ENCODE measurements at regions not wholly inside any gene's neighbourhood (a gene's known extent, or its start where the extent isn't known, plus 50 kb on each side); places are given as distances from the start of the nearest gene placed in this dataset.
"Not testable (repeated sequence)": the region's sequence is repeated elsewhere in the genome, so short reads cannot be mapped to it uniquely, and the experiment has no call there.

DNA sequence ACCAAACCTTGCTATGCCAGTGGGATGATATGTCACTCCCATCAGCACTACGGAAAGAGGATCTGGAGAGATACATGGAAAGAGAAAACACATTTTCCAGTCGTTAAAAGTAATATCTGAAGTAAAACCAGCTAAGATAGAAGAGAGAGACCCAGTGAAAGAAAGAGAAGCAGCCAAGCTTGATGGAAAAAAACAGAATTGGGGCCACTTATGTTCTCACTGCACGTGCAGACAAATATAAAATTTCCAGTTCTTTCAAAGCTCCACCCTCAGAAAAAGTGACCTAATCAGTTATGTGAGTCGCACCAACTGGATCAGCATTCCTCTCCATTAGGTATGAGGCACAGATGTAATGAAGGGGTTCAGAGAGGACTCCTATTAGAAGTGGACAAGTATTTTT lies 266.1 kb downstream of the MTERF1 start:
- no peak for DNase-seq (ENCODE audit: low read depth)
- TF ChIP-seq, protein P1, sequence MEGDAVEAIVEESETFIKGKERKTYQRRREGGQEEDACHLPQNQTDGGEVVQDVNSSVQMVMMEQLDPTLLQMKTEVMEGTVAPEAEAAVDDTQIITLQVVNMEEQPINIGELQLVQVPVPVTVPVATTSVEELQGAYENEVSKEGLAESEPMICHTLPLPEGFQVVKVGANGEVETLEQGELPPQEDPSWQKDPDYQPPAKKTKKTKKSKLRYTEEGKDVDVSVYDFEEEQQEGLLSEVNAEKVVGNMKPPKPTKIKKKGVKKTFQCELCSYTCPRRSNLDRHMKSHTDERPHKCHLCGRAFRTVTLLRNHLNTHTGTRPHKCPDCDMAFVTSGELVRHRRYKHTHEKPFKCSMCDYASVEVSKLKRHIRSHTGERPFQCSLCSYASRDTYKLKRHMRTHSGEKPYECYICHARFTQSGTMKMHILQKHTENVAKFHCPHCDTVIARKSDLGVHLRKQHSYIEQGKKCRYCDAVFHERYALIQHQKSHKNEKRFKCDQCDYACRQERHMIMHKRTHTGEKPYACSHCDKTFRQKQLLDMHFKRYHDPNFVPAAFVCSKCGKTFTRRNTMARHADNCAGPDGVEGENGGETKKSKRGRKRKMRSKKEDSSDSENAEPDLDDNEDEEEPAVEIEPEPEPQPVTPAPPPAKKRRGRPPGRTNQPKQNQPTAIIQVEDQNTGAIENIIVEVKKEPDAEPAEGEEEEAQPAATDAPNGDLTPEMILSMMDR (IDR thresholded peaks at IDR 0.05; ENCODE audit: insufficient read depth, low read depth, low read length, missing control alignments): no peak
- no peak overlapping the region for H3K4me3 ChIP-seq (ENCODE audit: low read depth, low read length)

DNA sequence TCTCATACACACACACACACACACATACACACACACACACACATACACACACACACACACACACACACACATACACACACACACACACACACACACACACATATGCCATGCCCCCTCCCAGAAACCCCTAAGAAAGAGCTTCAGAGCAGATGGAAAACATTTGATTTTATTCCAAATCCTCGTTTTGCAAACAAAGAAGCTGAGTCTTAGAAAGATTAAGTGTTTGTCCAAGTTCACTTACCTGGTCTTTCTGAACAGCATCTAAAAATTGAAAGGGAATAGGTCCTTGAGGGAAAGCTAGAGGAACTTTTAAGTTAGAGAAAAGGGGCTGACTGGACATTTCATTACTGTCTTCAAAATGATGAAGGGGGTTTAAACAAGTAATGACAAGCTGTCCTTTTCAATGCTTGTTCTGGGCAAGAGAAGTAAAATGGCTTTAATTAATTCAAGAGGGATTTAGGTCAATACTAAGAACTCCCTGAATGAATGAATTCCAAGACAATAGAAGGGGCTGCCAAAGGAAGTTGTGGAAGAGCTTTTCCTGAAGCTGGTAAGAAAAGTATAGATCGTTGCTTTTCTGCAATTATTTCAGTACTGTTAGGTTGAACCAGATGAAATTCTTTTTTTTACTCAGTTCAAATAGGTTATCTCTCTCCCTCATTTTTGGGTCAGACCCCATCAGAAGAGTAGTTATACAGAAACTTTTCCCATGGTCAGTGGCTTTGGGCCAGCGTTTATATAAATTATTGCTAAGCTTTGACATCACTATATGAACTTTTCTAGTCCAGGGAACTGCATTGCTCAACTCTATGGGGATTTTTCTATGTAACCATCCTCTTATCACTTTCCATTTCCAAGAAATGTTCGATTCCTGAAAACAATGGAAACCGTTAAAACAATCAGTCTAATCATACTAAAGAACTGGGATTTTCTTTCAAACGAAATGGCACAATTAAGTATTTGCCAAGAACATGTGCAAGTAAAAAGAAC lies 261.4 kb downstream of the MTERF1 start:
- TF ChIP-seq, protein P1 (IDR thresholded peaks at IDR 0.05; ENCODE audit: insufficient read depth, low read depth, low read length, missing control alignments): no peak
- no peak overlapping the region for H3K4me3 ChIP-seq (ENCODE audit: low read depth, low read length)
- no peak for DNase-seq (ENCODE audit: low read depth)

DNA sequence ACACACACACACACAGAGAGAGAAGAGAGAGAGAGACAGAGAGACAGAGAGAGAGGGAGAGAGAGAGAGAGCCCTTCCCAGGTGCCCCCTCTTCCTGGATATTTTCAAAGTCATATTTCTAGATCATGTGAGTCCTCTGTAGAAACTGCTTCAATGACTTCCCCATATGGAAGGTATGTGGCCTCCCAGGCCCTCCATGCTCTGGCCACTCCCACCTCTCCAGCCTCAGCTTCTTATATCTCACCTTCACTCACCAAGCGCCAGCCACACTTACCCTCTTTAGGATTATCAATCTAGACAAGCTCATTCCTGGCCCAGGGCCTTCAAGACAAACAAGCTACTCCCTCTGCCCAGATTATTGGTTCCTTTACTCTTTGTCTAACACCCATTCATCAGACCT lies 259.7 kb downstream of the MTERF1 start:
- DNase-seq (ENCODE audit: low read depth): no peak
- H3K4me3 ChIP-seq (ENCODE audit: low read depth, low read length): no peak overlapping the region

DNA sequence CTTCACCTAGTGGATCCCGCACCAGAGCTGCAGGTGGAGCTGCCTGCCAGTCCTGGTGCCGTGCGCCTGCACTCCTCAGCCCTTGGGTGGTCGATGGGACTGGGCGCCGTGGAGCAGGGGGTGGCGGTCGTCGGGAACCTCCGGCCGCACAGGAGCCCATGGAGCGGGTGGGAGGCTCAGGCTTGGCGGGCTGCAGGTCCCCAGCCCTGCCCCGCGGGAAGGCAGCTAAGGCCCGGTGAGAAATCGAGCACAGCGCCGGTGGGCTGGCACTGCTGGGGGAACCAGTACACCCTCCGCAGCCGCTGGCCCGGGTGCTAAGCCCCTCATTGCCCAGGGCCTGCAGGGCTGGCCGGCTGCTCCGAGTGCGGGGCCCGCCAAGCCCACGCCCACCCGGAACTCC lies 253.2 kb downstream of the MTERF1 start:
- H3K4me3 ChIP-seq (ENCODE audit: low read depth, low read length); DNase-seq (ENCODE audit: low read depth): not testable (repeated sequence)

More for the DNA sequence above, 259.7 kb downstream of the MTERF1 start:
- TF ChIP-seq, protein P1 (IDR thresholded peaks at IDR 0.05; ENCODE audit: insufficient read depth, low read depth, low read length, missing control alignments): no peak

DNA sequence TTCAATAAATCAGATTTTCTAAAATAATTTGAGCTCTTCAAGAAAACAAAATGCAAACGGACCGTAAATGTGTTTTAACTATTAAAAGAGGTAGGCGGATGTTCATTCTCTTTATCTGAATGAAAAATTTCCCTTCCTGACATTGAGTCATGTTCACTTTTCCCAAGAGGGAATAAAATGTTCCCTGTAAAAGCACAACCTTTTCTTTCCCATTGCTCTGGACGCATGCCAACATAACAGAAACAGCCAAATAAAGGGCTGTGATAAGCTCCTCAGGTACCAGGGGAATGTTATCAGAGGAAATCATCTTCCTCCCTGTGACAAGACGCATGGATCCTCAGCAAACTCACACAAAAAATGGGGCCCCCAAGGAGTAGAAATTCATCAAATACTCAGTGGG lies 251.8 kb downstream of the MTERF1 start:
- TF ChIP-seq, protein P1 (IDR thresholded peaks at IDR 0.05; ENCODE audit: insufficient read depth, low read depth, low read length, missing control alignments): no peak
- no peak overlapping the region for H3K4me3 ChIP-seq (ENCODE audit: low read depth, low read length)
- DNase-seq (ENCODE audit: low read depth): no peak

DNA sequence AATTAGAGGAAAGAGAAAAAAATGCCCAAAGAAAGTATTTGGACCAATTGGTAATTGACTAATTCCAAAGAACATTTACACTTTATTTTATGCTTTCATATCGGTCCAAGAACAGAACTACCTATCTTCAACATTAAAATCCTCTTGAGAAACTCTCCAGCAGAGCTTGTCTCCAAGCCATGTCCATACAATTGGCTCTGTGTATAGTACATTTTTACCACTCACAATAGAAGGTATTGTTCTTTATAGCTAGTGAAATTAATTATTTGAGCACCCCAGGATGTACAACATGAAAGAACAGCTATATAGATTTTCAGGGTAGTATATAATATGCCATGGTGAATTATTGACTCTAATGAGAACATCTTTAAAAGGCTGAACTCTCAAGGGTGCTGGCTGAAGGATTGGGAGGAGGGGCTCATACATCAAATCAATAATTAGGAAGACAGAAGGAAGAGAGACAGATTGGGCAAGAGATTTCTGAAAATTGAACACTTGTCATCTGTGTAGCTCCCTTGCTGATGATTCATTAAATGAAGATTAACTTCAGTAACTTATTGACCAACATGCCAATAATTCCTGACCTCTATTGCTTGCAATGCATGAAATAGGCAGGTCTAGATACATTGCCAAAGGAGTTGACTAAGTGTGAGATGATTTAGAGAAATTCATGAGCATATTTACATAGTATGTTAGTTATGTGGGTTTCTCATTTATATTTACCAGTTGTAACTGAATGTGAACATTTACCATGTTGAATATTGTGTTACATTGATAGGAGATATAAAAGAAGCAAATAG lies 249.7 kb downstream of the MTERF1 start:
- H3K4me3 ChIP-seq (ENCODE audit: low read depth, low read length): no peak overlapping the region
- TF ChIP-seq, protein P1 (IDR thresholded peaks at IDR 0.05; ENCODE audit: insufficient read depth, low read depth, low read length, missing control alignments): no peak
- DNase-seq (ENCODE audit: low read depth): no peak
